Panc1 (cell line): ENCODE measurements at regions not wholly inside any gene's neighbourhood (a gene's known extent, or its start where the extent isn't known, plus 50 kb on each side); places are given as distances from the start of the nearest gene placed in this dataset.

ENCODE experiments used
- ATAC-seq: fragments of 200-7000 bp; cut with Tn5 transposase; 2 replicates; pipeline ENCODE4 v1.9.1; 2020; ENCODE audit warnings: mild to moderate bottlenecking, moderate library complexity
- BruUV-seq: library from RNA; stranded (reverse); fragments of 400-500 nt; replicated peaks from 2 replicates; lab custom pipeline; 2021; lab: Mats Ljungman, UMichigan
- CTCF ChIA-PET: fragments of 300-600 bp; sonication (Branson Sonifier 250); formaldehyde crosslinking; loops from one replicate; lab custom pipeline; 2022; ENCODE audit warnings: antibody characterized with exemption; lab: Charles Lee
- POLR2A ChIA-PET: fragments of 300-600 bp; sonication (Branson Sonifier 250); formaldehyde crosslinking; loops from one replicate; lab custom pipeline; 2022; ENCODE audit warnings: antibody characterized with exemption; lab: Charles Lee
- DNase-seq: peaks from one replicate; pipeline ENCODE4 v3.0.0-alpha.2; 2010; ENCODE audit warnings: low read depth, low spot score
- H3K27ac ChIP-seq: 2 replicates; pipeline ENCODE4 v1.5.1; 2011; ENCODE audit warnings: mild to moderate bottlenecking, low read length, inconsistent platforms
- H3K27me3 ChIP-seq: fragments of 200-500 bp; sonication (Bioruptor generic); 2 replicates; pipeline ENCODE4 v1.6.0; 2014; ENCODE audit warnings: low read length, inconsistent platforms; ENCODE audit not compliant: control insufficient read depth, insufficient read depth
- H3K36me3 ChIP-seq: fragments of 200-500 bp; sonication (Bioruptor generic); 2 replicates; pipeline ENCODE4 v1.5.1; 2014; ENCODE audit warnings: inconsistent platforms, mild to moderate bottlenecking, low read length, moderate library complexity; ENCODE audit not compliant: control insufficient read depth, insufficient read depth
- H3K4me1 ChIP-seq: 2 replicates; pipeline ENCODE4 v1.5.1; 2011; ENCODE audit warnings: inconsistent platforms, mild to moderate bottlenecking, low read length, moderate library complexity; ENCODE audit not compliant: control insufficient read depth, insufficient read depth
- H3K4me3 ChIP-seq, 2 experiments: 2 replicates each; pipeline ENCODE4 v1.5.1; 2011 to 2012; ENCODE audit warnings: low read depth in 2 of 2, low read length in 2 of 2, mild to moderate bottlenecking in 2 of 2, inconsistent platforms in 1 of 2, moderate library complexity in 1 of 2
- H3K9me3 ChIP-seq: fragments of 200-500 bp; sonication (Bioruptor generic); 2 replicates; pipeline ENCODE4 v1.5.1; 2014; ENCODE audit warnings: low read depth, mild to moderate bottlenecking, inconsistent platforms, low read length, moderate library complexity; ENCODE audit not compliant: control insufficient read depth, insufficient read depth
- POLR2AphosphoS5 ChIP-seq: IDR thresholded peaks from 2 replicates; pipeline ENCODE4 v1.6.1; 2012; ENCODE audit warnings: mild to moderate bottlenecking, low read depth, low read length, moderate library complexity
- SIN3A ChIP-seq: IDR thresholded peaks from 2 replicates; pipeline ENCODE4 v1.6.1; 2012; ENCODE audit warnings: low read depth, mild to moderate bottlenecking, low read length, moderate library complexity, borderline replicate concordance; ENCODE audit not compliant: insufficient read depth
- TCF7L2 ChIP-seq: IDR thresholded peaks from 2 replicates; pipeline ENCODE4 v1.6.1; 2011; ENCODE audit warnings: mild to moderate bottlenecking, low read depth, low read length, inconsistent platforms
- in situ Hi-C: cut with HindIII; loops from 2 replicates; pipeline ENCODE4 v1.10.0; 2016; ENCODE audit warnings: low sequenced_read_pairs, low pct_unique_long_range_greater_than_20kb
- intact Hi-C: fragments of 100-400 bp; cut with micrococcal nuclease; formaldehyde crosslinking; loops from one replicate; pipeline ENCODE4 v1.10.0; 2022; ENCODE audit not compliant: unreplicated experiment
- TF ChIP-seq, protein P1 (sequence below): fragments of 450-650 bp; IDR thresholded peaks from 2 replicates; pipeline ENCODE4 v1.5.1; 2017; ENCODE audit warnings: mild to moderate bottlenecking
- TF ChIP-seq, protein P2 (sequence below), 2 experiments: IDR thresholded peaks; 2 replicates each; pipeline ENCODE4 v1.6.1; 2011 to 2012; ENCODE audit warnings: low read depth in 2 of 2, control low read depth in 1 of 2, low read length in 1 of 2, mild to moderate bottlenecking in 1 of 2, moderate library complexity in 1 of 2; ENCODE audit not compliant: insufficient read depth in 1 of 2

- intact Hi-C loops: no loop called here
- Histone ChIP-seq H3K27ac (no peak overlapping the region), H3K36me3 (no peaks in the 10 kb centered on the region), H3K4me1 (no peaks in the 10 kb centered on the region), H3K4me3 (no peak overlapping the region), H3K27me3 (no peaks in the 10 kb centered on the region), H3K9me3 (no peaks in the 10 kb centered on the region)
- no TSS peak for BruUV-seq
- TF ChIP-seq TCF7L2: no peak
- TF ChIP-seq, protein P1, sequence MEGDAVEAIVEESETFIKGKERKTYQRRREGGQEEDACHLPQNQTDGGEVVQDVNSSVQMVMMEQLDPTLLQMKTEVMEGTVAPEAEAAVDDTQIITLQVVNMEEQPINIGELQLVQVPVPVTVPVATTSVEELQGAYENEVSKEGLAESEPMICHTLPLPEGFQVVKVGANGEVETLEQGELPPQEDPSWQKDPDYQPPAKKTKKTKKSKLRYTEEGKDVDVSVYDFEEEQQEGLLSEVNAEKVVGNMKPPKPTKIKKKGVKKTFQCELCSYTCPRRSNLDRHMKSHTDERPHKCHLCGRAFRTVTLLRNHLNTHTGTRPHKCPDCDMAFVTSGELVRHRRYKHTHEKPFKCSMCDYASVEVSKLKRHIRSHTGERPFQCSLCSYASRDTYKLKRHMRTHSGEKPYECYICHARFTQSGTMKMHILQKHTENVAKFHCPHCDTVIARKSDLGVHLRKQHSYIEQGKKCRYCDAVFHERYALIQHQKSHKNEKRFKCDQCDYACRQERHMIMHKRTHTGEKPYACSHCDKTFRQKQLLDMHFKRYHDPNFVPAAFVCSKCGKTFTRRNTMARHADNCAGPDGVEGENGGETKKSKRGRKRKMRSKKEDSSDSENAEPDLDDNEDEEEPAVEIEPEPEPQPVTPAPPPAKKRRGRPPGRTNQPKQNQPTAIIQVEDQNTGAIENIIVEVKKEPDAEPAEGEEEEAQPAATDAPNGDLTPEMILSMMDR: no peak
- TF ChIP-seq SIN3A: no peak
- TF ChIP-seq, protein P2, sequence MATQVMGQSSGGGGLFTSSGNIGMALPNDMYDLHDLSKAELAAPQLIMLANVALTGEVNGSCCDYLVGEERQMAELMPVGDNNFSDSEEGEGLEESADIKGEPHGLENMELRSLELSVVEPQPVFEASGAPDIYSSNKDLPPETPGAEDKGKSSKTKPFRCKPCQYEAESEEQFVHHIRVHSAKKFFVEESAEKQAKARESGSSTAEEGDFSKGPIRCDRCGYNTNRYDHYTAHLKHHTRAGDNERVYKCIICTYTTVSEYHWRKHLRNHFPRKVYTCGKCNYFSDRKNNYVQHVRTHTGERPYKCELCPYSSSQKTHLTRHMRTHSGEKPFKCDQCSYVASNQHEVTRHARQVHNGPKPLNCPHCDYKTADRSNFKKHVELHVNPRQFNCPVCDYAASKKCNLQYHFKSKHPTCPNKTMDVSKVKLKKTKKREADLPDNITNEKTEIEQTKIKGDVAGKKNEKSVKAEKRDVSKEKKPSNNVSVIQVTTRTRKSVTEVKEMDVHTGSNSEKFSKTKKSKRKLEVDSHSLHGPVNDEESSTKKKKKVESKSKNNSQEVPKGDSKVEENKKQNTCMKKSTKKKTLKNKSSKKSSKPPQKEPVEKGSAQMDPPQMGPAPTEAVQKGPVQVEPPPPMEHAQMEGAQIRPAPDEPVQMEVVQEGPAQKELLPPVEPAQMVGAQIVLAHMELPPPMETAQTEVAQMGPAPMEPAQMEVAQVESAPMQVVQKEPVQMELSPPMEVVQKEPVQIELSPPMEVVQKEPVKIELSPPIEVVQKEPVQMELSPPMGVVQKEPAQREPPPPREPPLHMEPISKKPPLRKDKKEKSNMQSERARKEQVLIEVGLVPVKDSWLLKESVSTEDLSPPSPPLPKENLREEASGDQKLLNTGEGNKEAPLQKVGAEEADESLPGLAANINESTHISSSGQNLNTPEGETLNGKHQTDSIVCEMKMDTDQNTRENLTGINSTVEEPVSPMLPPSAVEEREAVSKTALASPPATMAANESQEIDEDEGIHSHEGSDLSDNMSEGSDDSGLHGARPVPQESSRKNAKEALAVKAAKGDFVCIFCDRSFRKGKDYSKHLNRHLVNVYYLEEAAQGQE (IDR thresholded peaks at IDR 0.05; ENCODE audit: insufficient read depth in 1 of 2, low read depth in 2 of 2, low read length in 1 of 2): no peak
- TF ChIP-seq POLR2AphosphoS5: no peak
- POLR2A ChIA-PET: no interaction called here
- DNase-seq (no peak), ATAC-seq (no peak)
- CTCF ChIA-PET: no interaction called here
- in situ Hi-C loops: no loop called here
These were observed 61.6 kb upstream of the GZMB start for GRCh38 chr14:24695265-24696241.

DNA sequence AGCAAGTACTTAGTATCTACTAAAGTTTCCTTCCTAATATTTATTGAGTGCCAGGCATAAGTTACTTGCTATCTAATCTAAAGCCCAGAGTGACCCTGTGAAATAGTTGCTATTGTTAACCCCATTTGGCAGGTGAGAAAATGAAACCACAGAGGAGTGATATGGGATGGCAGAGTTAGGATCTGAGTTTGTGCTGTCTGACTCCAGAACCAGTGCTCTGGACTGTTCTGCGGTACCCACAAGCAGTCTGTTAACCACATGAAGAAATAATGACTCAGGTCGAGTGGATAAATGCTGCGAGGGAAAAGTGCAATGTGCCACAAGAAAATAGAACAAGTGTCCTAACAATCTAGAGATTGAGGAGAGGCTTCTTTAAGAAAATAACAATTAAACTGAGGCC, 60.7 kb upstream of the GZMB start:
- DNase-seq (no peak), ATAC-seq (no peak)
- Histone ChIP-seq H3K9me3 (no peaks in the 10 kb centered on the region), H3K36me3 (no peaks in the 10 kb centered on the region), H3K27me3 (no peaks in the 10 kb centered on the region; the same call in 1 of the 2 replicates), H3K4me1 (no peaks in the 10 kb centered on the region), H3K4me3 (no peak overlapping the region), H3K27ac (no peak overlapping the region)
- no TSS peak for BruUV-seq
- ChIA-PET POLR2A (no interaction called here), CTCF (no interaction called here)
- TF ChIP-seq POLR2AphosphoS5 (no peak), SIN3A (no peak)
- in situ Hi-C loops (no loop called here), intact Hi-C loops (no loop called here)

GRCh38 chr14:24693983-24694382, 60.0 kb upstream of the GZMB start:
- Histone ChIP-seq H3K9me3 (no peaks in the 10 kb centered on the region), H3K27me3 (no peaks in the 10 kb centered on the region; the same call in 1 of the 2 replicates), H3K27ac (no peak overlapping the region), H3K36me3 (no peaks in the 10 kb centered on the region), H3K4me1 (no peaks in the 10 kb centered on the region), H3K4me3 (no peak overlapping the region)
- ATAC-seq (no peak), DNase-seq (no peak)
- CTCF ChIA-PET: no interaction called here
- TF ChIP-seq SIN3A: no peak
- TF ChIP-seq, protein P1: no peak
- TF ChIP-seq POLR2AphosphoS5: no peak
- no peak for TF ChIP-seq TCF7L2
- TF ChIP-seq, protein P2 (IDR thresholded peaks at IDR 0.05; ENCODE audit: insufficient read depth in 1 of 2, low read depth in 2 of 2, low read length in 1 of 2): no peak
- BruUV-seq: no TSS peak
- POLR2A ChIA-PET: no interaction called here
- in situ Hi-C loops: no loop called here
- intact Hi-C loops: no loop called here
